ENCODE measurements at regions not wholly inside any gene's neighbourhood (a gene's known extent, or its start where the extent isn't known, plus 50 kb on each side); places are given as distances from the start of the nearest gene placed in this dataset.
A peak's percentile ranks its signal among the peaks of the same experiment; 100 is the strongest.

GRCh38 chrX:5775846-5776430 lies 452.7 kb downstream of the NLGN4X start:
- H3K27ac Mint-ChIP-seq: no peak overlapping the region
- no peaks in the 10 kb centered on the region for H3K27me3 Mint-ChIP-seq
- ChIA-PET CTCF (no interaction called here), POLR2A (no interaction called here)
- H3K9me3 Mint-ChIP-seq: peaks cover 0 to 24% (median 11%) of the 10 kb centered on the region in 5 donors
- no peak overlapping the region for H3K4me3 Mint-ChIP-seq
- Histone ChIP-seq H3K4me1 (ENCODE audit: insufficient read depth, low read length) (no peaks in the 10 kb centered on the region), H3K9me3 (ENCODE audit: low read length) (no peaks in the 10 kb centered on the region), H3K27me3 (ENCODE audit: insufficient read depth, low read length, poor library complexity, severe bottlenecking) (no peaks in the 10 kb centered on the region), H3K27ac (ENCODE audit: low read depth, low read length) (no peak overlapping the region), H3K4me3 (ENCODE audit: low read length) (no peak overlapping the region), H3K36me3 (ENCODE audit: insufficient read depth, low read length) (no peaks in the 10 kb centered on the region)
- no peaks in the 10 kb centered on the region for H3K36me3 Mint-ChIP-seq
- H3K4me1 Mint-ChIP-seq: no peaks in the 10 kb centered on the region
- no peak for DNase-seq

- no peaks in the 10 kb centered on the region for H3K4me1 ChIP-seq (ENCODE audit: insufficient read depth, low read length)
- no peak overlapping the region for H3K4me3 ChIP-seq (ENCODE audit: low read length)
- no peak overlapping the region for H3K27ac Mint-ChIP-seq
- POLR2A ChIA-PET: no interaction called here
- no peak overlapping the region for H3K27ac ChIP-seq (ENCODE audit: low read depth, low read length)
- no peaks in the 10 kb centered on the region for H3K4me1 Mint-ChIP-seq
- H3K27me3 Mint-ChIP-seq: no peaks in the 10 kb centered on the region
- no peak overlapping the region for H3K4me3 Mint-ChIP-seq
- DNase-seq: no peak
- no peaks in the 10 kb centered on the region for H3K36me3 ChIP-seq (ENCODE audit: insufficient read depth, low read length)
- peaks cover 0 to 21% (median 10%) of the 10 kb centered on the region in 5 donors for H3K9me3 Mint-ChIP-seq
- CTCF ChIA-PET: no interaction called here
- H3K27me3 ChIP-seq (ENCODE audit: insufficient read depth, low read length, poor library complexity, severe bottlenecking): no peaks in the 10 kb centered on the region
- no peaks in the 10 kb centered on the region for H3K9me3 ChIP-seq (ENCODE audit: low read length)
- H3K36me3 Mint-ChIP-seq: no peaks in the 10 kb centered on the region
Measured at GRCh38 chrX:5774446-5774845, 454.2 kb downstream of the NLGN4X start.

GRCh38 chrX:5771441-5771840 lies 457.2 kb downstream of the NLGN4X start:
- H3K27ac Mint-ChIP-seq: no peak overlapping the region
- no peaks in the 10 kb centered on the region for H3K36me3 ChIP-seq (ENCODE audit: insufficient read depth, low read length)
- no peaks in the 10 kb centered on the region for H3K36me3 Mint-ChIP-seq
- no peaks in the 10 kb centered on the region for H3K27me3 ChIP-seq (ENCODE audit: insufficient read depth, low read length, poor library complexity, severe bottlenecking)
- ChIA-PET CTCF (no interaction called here), POLR2A (no interaction called here)
- no peak overlapping the region for H3K4me3 ChIP-seq (ENCODE audit: low read length)
- no peak overlapping the region for H3K4me3 Mint-ChIP-seq
- H3K9me3 ChIP-seq (ENCODE audit: low read length): no peaks in the 10 kb centered on the region
- peaks cover 0 to 16% (median 9%) of the 10 kb centered on the region in 5 donors for H3K9me3 Mint-ChIP-seq
- H3K4me1 ChIP-seq (ENCODE audit: insufficient read depth, low read length): no peaks in the 10 kb centered on the region
- H3K4me1 Mint-ChIP-seq: no peaks in the 10 kb centered on the region
- no peaks in the 10 kb centered on the region for H3K27me3 Mint-ChIP-seq
- DNase-seq: no peak
- H3K27ac ChIP-seq (ENCODE audit: low read depth, low read length): no peak overlapping the region

GRCh38 chrX:5756616-5757015 lies 472.1 kb downstream of the NLGN4X start:
- Histone ChIP-seq H3K27me3 (ENCODE audit: insufficient read depth, low read length, poor library complexity, severe bottlenecking) (no peaks in the 10 kb centered on the region), H3K27ac (ENCODE audit: low read depth, low read length) (no peak overlapping the region), H3K4me1 (ENCODE audit: insufficient read depth, low read length) (no peaks in the 10 kb centered on the region), H3K4me3 (ENCODE audit: low read length) (no peak overlapping the region), H3K36me3 (ENCODE audit: insufficient read depth, low read length) (no peaks in the 10 kb centered on the region), H3K9me3 (ENCODE audit: low read length) (no peaks in the 10 kb centered on the region)
- ChIA-PET CTCF (no interaction called here), POLR2A (no interaction called here)
- Mint-ChIP-seq H3K4me3 (no peak overlapping the region), H3K9me3 (peaks cover 5 to 16% (median 14%) of the 10 kb centered on the region in 5 donors), H3K4me1 (no peaks in the 10 kb centered on the region), H3K36me3 (no peaks in the 10 kb centered on the region), H3K27me3 (no peaks in the 10 kb centered on the region), H3K27ac (no peak overlapping the region)
- DNase-seq: no peak

- POLR2A ChIA-PET: no interaction called here
- no peak overlapping the region for H3K4me3 Mint-ChIP-seq
Measured at GRCh38 chrX:5753291-5753690, 475.4 kb downstream of the NLGN4X start.

GRCh38 chrX:5752831-5753230 lies 475.8 kb downstream of the NLGN4X start:
- Histone ChIP-seq H3K36me3 (ENCODE audit: insufficient read depth, low read length) (no peaks in the 10 kb centered on the region), H3K27me3 (ENCODE audit: insufficient read depth, low read length, poor library complexity, severe bottlenecking) (no peaks in the 10 kb centered on the region), H3K4me1 (ENCODE audit: insufficient read depth, low read length) (no peaks in the 10 kb centered on the region), H3K4me3 (ENCODE audit: low read length) (no peak overlapping the region), H3K27ac (ENCODE audit: low read depth, low read length) (no peak overlapping the region), H3K9me3 (ENCODE audit: low read length) (no peaks in the 10 kb centered on the region)
- no peak for DNase-seq
- POLR2A ChIA-PET: no interaction called here
- Mint-ChIP-seq H3K36me3 (no peaks in the 10 kb centered on the region), H3K27ac (no peak overlapping the region), H3K4me3 (no peak overlapping the region), H3K4me1 (no peaks in the 10 kb centered on the region), H3K9me3 (peaks cover 7 to 15% (median 10%) of the 10 kb centered on the region in 5 donors), H3K27me3 (no peaks in the 10 kb centered on the region)
- CTCF ChIA-PET: no interaction called here

More at GRCh38 chrX:5753291-5753690, 475.4 kb downstream of the NLGN4X start:
- no peaks in the 10 kb centered on the region for H3K4me1 Mint-ChIP-seq
- no peaks in the 10 kb centered on the region for H3K27me3 ChIP-seq (ENCODE audit: insufficient read depth, low read length, poor library complexity, severe bottlenecking)
- H3K9me3 Mint-ChIP-seq: peaks cover 5 to 13% (median 8%) of the 10 kb centered on the region in 5 donors
- no peak overlapping the region for H3K27ac Mint-ChIP-seq
- CTCF ChIA-PET: no interaction called here
- H3K36me3 Mint-ChIP-seq: no peaks in the 10 kb centered on the region
- no peaks in the 10 kb centered on the region for H3K36me3 ChIP-seq (ENCODE audit: insufficient read depth, low read length)
- H3K4me3 ChIP-seq (ENCODE audit: low read length): no peak overlapping the region
- no peaks in the 10 kb centered on the region for H3K4me1 ChIP-seq (ENCODE audit: insufficient read depth, low read length)
- no peaks in the 10 kb centered on the region for H3K27me3 Mint-ChIP-seq
- H3K9me3 ChIP-seq (ENCODE audit: low read length): no peaks in the 10 kb centered on the region
- no peak for DNase-seq
- no peak overlapping the region for H3K27ac ChIP-seq (ENCODE audit: low read depth, low read length)

- ChIA-PET POLR2A (no interaction called here), CTCF (no interaction called here)
- Mint-ChIP-seq H3K4me1 (no peaks in the 10 kb centered on the region), H3K4me3 (no peak overlapping the region), H3K27ac (peak overlapping the region in 1 of 8 donors; percentile 26), H3K36me3 (no peaks in the 10 kb centered on the region), H3K27me3 (no peaks in the 10 kb centered on the region), H3K9me3 (peaks cover 2 to 12% (median 6%) of the 10 kb centered on the region in 5 donors)
- no peaks in the 10 kb centered on the region for H3K9me3 ChIP-seq (ENCODE audit: low read length)
- no peak overlapping the region for H3K27ac ChIP-seq (ENCODE audit: low read depth, low read length)
- no peak overlapping the region for H3K4me3 ChIP-seq (ENCODE audit: low read length)
- no peak for DNase-seq
- H3K4me1 ChIP-seq (ENCODE audit: insufficient read depth, low read length): no peaks in the 10 kb centered on the region
- H3K36me3 ChIP-seq (ENCODE audit: insufficient read depth, low read length): no peaks in the 10 kb centered on the region
- no peaks in the 10 kb centered on the region for H3K27me3 ChIP-seq (ENCODE audit: insufficient read depth, low read length, poor library complexity, severe bottlenecking)
Measured at GRCh38 chrX:5748586-5749150, 480.0 kb downstream of the NLGN4X start.

GRCh38 chrX:5746231-5746630 lies 482.4 kb downstream of the NLGN4X start:
- Mint-ChIP-seq H3K4me3 (no peak overlapping the region), H3K27ac (no peak overlapping the region), H3K9me3 (peaks cover 3 to 10% (median 4%) of the 10 kb centered on the region in 5 donors), H3K36me3 (no peaks in the 10 kb centered on the region), H3K4me1 (no peaks in the 10 kb centered on the region), H3K27me3 (no peaks in the 10 kb centered on the region)
- Histone ChIP-seq H3K4me1 (ENCODE audit: insufficient read depth, low read length) (no peaks in the 10 kb centered on the region), H3K27ac (ENCODE audit: low read depth, low read length) (no peak overlapping the region), H3K36me3 (ENCODE audit: insufficient read depth, low read length) (no peaks in the 10 kb centered on the region), H3K4me3 (ENCODE audit: low read length) (no peak overlapping the region), H3K9me3 (ENCODE audit: low read length) (no peaks in the 10 kb centered on the region), H3K27me3 (ENCODE audit: insufficient read depth, low read length, poor library complexity, severe bottlenecking) (no peaks in the 10 kb centered on the region)
- CTCF ChIA-PET: no interaction called here
- POLR2A ChIA-PET: no interaction called here
- DNase-seq: no peak

Data from CD8-positive, alpha-beta memory T cell (primary cell).